GM18508 (cell line): ENCODE measurements at regions not wholly inside any gene's neighbourhood (a gene's known extent, or its start where the extent isn't known, plus 50 kb on each side); places are given as distances from the start of the nearest gene placed in this dataset.
"Not testable (repeated sequence)": the region's sequence is repeated elsewhere in the genome, so short reads cannot be mapped to it uniquely, and the experiment has no call there.

Experiments
- ATAC-seq: cut with Tn5 transposase; IDR thresholded peaks from one replicate; pipeline ENCODE4 v1.9.1; 2021; ENCODE audit warnings: moderate number of reproducible peaks; ENCODE audit not compliant: insufficient read depth, unreplicated experiment

GRCh38 chr1:99496067-99496466 lies 149.8 kb upstream of the PALMD start:
- no peak for ATAC-seq

DNA sequence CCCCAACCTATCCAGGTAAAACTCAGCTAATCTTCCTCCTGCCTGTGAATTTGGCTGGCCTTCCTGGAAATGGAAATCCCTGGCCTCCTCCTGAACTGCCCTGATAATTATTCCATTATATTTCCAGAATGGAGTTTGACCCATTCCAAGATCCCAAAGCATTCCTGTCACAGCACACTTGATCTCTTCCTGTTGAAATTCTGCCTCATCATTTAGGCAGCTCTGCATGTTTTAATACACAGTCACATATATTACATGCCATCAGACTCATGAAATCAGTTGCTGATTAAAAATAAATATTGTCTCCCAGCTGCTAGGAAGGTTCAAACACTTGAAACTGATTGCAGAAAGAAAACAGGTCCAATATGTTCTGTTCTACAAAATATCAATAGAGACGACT lies 148.2 kb upstream of the PALMD start:
- ATAC-seq = no peak

- no peak for ATAC-seq
These were observed 145.4 kb upstream of the PALMD start for GRCh38 chr1:99500541-99500940.

DNA sequence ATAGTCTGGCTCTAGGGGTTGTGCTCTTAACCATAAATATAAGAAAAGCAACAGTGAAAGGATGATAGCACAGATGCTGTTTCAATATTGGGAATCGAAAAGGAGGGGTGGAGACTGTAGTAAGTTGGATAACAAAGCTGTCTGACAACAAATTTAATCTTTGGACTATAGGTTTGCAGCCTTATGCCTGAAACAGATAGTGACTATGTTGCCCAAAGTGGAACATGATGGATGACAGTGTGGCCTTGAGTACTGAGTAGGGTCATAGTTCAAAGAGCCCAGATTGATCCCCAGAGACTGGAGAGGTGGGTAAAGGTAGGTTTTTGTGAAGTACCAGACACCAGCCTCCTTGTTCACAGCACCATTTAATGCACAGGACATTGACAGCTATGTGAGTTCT lies 144.0 kb upstream of the PALMD start:
- no peak for ATAC-seq

DNA sequence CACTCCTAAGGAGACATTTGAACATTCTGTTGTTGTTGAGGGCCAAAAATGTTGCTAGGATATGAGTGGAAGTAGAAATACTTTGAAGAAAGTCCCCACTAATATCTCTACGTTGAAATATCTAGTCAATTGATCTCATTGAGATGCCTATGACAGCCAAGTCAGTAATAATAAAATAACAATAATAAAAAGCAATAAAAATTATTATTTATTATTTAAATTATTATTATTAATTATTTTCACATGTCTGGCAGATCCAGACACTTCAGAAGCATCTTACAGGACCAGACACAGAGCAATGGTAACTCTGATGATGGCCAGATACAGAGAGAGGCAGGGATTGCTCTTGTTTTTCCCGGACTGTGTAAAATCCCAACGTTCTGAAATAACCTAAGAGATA lies 143.5 kb upstream of the PALMD start:
- ATAC-seq = no peak

DNA sequence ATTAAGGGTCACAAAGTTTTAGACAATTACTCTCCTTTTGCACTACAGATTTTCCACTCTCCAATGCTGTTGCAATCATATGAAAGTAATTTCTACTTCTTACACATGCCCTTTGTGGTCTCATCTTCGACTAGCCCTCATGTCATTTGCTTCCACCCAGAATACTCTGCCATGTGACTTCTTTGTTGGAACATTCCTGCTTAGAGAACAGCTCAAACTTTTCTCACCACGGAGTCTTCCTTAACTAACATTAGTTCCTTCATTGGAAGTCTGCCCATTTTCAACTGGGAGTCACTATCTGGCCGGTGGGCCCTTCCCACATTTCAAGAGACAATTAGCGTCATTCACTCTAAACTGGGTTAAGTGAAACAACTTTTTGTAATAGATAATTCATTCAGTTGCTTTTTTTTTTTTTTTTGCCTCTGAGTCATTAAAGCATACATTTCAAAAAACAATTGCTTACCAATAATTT lies 142.6 kb upstream of the PALMD start:
- ATAC-seq = no peak

DNA sequence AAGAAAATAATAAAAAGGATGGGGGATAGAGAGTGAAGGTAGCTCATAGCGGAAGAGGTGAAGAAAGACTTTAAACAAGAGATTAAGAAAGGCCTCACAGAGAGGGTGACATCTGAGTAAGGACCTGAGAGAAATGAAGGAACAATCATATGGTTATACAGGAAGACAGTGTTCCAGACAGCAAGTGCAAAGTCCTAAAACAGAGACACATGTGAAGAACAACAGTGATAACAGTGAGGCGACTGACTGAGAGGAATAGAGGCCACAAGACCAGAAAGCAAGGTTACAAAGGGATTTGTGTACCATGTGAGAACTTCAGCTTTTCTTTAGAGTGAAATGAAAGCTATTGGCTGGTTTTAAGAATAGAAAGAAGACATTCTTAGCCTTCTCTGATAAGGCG lies 141.6 kb upstream of the PALMD start:
- ATAC-seq = no peak

- no peak for ATAC-seq
These were observed 139.3 kb upstream of the PALMD start for GRCh38 chr1:99506631-99507030.

DNA sequence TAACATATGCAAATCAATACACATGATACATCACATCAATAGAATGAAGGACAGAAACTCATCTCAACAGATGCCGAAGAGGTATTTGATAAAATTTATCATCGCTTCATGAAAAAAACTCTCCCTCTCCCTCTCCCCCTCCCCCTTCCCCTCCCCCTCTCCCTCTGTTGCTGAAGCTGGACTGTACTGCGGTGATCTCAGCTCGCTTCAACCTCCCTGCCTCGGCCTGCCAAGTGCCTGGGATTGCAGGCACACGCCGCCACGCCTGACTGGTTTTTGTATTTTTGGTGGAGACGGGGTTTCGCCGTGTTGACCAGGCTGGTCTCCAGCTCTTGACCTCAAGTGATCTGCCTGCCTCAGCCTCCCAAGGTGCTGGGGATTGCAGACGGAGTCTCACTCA lies 138.5 kb upstream of the PALMD start:
- not testable (repeated sequence) for ATAC-seq

DNA sequence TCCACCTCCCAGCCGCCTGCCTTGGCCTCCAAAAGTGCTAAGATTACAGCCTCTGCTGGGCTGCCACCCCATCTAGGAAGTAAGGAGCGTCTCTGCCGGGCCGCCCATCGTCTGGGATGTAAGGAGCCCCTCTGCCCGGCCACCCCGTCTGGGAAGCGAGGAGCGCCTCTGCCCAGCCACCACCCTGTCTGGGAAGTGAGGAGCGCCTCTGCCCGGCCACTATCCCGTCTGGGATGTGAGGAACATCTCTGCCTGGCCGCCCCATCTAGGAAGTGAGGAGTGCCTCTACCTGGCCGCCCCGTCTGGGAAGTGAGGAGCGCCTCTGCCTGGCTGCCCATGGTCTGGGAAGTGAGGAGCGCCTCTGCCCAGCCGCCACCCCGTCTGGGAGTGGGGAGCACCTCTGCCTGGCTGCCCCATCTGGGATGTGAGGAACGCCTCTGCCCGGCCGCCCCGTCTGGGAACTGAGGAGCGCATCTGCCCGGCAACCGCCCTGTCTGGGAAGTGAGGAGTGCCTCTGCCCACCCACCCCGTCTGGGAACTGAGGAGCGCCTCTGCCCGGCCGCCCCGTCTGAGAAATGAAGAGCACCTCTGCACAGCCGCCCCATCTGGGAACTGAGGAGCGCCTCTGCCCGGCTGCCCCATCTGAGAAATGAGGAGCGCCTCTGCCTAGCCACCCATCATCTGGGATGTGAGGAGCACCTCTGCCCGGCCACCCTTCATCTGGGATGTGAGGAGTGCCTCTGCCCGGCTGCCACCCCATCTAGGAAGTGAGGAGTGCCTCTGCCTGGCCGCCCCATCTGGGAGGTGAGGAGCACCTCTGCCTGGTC lies 137.8 kb upstream of the PALMD start:
- no peak for ATAC-seq

DNA sequence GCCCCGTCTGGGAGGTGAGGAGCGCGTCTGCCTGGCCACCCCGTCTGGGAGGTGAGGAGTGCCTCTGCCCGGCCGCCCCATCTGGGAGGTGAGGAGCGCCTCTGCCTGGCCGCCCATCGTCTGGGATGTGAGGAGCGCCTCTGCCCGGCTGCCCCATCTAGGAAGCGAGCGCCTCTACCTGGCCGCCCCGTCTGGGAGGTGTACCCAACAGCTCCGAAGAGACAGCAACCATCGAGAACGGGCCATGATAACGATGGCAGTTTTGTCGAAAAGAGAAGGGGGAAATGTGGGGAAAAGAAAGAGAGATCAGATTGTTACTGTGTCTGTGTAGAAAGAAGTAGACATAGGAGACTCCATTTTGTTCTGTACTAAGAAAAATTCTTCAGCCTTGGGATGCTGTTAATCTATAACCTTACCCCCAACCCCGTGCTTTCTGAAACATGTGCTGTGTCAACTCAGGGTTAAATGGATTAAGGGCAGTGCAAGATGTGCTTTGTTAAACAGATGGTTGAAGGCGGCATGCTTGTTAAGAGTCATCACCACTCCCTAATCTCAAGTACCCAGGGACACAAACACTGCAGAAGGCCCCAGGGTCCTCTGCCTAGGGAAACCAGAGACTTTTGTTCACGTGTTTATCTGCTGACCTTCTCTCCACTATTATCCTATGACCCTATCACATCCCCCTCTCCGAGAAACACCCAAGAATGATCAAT lies 137.0 kb upstream of the PALMD start:
- not testable (repeated sequence) for ATAC-seq

DNA sequence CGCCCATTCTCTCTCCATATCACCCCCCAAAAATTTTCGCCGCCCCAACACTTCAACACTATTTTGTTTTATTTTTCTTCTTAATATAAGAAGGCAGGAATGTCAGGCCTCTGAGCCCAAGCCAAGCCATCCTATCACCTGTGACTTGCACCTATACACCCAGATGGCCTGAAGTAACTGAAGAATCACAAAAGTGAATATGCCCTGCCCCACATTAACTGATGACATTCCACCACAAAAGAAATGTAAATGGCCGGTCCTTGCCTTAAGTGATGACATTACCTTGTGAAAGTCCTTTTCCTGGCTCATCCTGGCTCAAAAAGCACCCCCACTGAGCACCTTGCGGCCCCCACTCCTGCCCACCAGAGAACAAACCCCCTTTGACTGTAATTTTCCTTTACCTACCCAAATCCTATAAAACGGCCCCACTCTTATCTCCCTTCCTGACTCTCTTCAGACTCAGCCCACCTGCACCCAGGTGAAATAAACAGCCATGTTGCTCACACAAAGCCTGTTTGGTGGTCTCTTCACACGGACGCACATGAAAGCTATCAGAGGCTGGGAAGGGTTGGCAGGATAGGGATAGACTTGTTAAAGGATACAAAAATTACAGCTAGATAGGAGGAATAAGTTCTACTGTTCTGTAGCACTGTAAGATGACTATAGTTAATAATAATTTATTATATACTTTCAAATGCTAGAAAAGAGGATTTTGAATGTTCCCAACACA lies 130.9 kb upstream of the PALMD start:
- not testable (repeated sequence) for ATAC-seq

- no peak for ATAC-seq
These were observed 129.8 kb upstream of the PALMD start for GRCh38 chr1:99516141-99516540.

DNA sequence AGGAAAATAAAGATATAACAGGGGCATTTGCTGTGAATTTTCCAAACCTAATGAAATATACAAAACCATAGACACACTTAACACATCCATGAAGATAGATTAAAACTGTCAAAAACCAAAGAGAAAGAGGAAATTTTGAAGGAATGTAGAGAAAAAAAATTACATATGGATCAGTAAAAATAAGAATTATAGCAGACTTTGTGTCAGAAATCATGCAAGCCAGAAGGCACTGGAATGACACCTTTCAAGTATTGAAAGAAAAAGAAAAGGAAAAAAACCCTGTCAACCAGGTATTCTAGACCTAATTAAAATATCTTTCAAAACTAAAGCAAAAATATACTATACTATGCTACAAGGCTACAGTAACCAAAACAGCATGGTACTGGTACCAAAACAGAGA lies 125.8 kb upstream of the PALMD start:
- no peak for ATAC-seq

GRCh38 chr1:99525331-99525730 lies 120.6 kb upstream of the PALMD start:
- ATAC-seq = no peak

DNA sequence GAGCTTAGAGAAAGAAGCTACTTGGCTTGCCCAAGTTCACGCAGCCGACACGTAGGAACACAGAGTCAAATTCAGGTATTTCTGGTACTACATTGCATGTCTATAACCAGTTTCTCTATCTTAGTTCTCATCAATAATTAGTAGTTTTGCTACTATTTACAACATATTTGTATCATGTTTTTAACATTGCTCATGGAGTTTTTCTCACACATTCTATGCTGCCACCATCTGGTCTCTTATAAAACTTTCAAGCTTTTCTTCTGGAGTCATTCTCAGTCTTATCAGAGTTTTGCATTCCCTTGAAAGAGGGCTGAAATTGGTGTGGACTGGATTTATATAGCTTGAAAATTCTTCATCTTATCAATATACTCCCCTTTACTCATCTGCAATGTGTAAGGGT lies 118.8 kb upstream of the PALMD start:
- no peak for ATAC-seq

GRCh38 chr1:99527545-99527944 lies 118.4 kb upstream of the PALMD start:
- ATAC-seq = no peak

DNA sequence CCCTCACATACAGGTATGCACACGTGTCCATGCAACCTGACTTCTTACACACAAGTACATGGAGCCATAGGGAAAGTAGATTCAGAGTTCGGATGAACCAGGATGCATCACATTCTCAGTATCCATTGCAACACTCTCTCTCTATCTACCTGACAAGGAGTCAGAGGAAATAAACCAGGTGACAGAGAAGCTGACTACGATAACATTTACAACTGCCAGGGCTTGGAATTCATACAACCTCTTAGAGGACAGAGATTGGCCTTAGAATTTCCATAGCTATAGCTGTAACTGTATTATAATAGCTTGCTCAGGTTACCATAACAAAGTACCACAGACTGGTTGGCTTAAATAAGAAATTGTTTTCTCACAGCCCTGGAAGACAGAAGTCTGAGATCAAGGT lies 116.9 kb upstream of the PALMD start:
- ATAC-seq = no peak

DNA sequence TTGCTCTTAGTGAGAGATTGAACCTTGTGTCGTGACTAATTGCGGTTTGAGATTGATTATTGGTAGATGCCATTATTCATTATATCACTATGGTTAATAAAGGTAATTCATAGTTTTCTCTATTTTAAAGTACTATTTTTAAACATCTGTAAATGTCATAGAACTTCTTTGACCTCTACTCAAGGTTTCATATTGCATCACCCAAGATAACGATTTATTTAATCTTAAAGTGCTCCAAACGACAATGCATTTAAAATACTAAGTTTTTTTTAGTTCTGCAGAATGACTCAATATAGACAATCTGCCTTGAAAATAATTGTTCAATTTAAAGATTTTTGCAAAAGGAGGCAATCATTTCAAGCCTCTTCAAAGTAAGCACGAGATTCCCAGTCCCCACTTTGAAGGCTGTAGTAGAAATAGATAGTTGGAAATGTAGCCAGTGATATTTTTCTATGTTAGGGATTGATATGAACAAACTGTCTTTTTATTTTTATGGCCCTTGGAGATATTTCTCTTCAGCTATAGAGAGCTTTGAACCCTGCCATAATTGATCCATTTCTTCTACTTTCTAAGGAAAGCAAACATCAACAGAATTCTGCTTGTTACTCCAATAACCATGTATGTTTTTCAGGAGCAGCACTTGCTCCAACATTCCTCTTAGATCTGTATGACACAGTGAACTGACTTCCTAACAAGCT lies 114.2 kb upstream of the PALMD start:
- ATAC-seq = no peak

GRCh38 chr1:99532276-99532580 lies 113.7 kb upstream of the PALMD start:
- no peak for ATAC-seq
